Fibroblast of mammary gland (primary cell): ENCODE measurements at regions not wholly inside any gene's neighbourhood (a gene's known extent, or its start where the extent isn't known, plus 50 kb on each side); places are given as distances from the start of the nearest gene placed in this dataset.

Experiments used
- DNase-seq: peaks from one replicate; pipeline ENCODE4 v3.0.0-alpha.2; 2010; ENCODE audit warnings: low read depth
- H3K4me3 ChIP-seq: 2 replicates; pipeline ENCODE4 v1.5.1; 2011; ENCODE audit warnings: low read depth, mild to moderate bottlenecking, low read length, moderate library complexity; ENCODE audit not compliant: control insufficient read depth
- CTCF ChIP-seq: conservative IDR thresholded peaks from 2 replicates; pipeline ENCODE4 v1.5.1; 2011; ENCODE audit warnings: low read depth, low read length, inconsistent platforms; ENCODE audit not compliant: control insufficient read depth, insufficient read depth

GRCh38 chr9:23551311-23551721 is 274.7 kb downstream of the ELAVL2 start:
- TF ChIP-seq CTCF = no peak
- no peak overlapping the region for H3K4me3 ChIP-seq
- no peak for DNase-seq

GRCh38 chr9:23551929-23552707 is 273.9 kb downstream of the ELAVL2 start:
- DNase-seq = no peak
- TF ChIP-seq CTCF = no peak
- H3K4me3 ChIP-seq = no peak overlapping the region

- TF ChIP-seq CTCF = no peak
- no peak for DNase-seq
- no peak overlapping the region for H3K4me3 ChIP-seq
Measured at GRCh38 chr9:23552876-23553601, 273.0 kb downstream of the ELAVL2 start.

- no peak for TF ChIP-seq CTCF
- DNase-seq = no peak
- no peak overlapping the region for H3K4me3 ChIP-seq
Measured at GRCh38 chr9:23554686-23555085, 271.4 kb downstream of the ELAVL2 start.

- DNase-seq = no peak
- H3K4me3 ChIP-seq = no peak overlapping the region
- TF ChIP-seq CTCF = no peak
Measured at GRCh38 chr9:23555851-23556250, 270.2 kb downstream of the ELAVL2 start.

- no peak for TF ChIP-seq CTCF
- H3K4me3 ChIP-seq = no peak overlapping the region
- DNase-seq = no peak
Measured at GRCh38 chr9:23556459-23556858, 269.6 kb downstream of the ELAVL2 start.
